K562 (cell line): ENCODE measurements at regions not wholly inside any gene's neighbourhood (a gene's known extent, or its start where the extent isn't known, plus 50 kb on each side); places are given as distances from the start of the nearest gene placed in this dataset.

Experiments
- ATAC-seq: fragments of 200-7000 bp; cut with Tn5 transposase; 3 replicates; pipeline ENCODE4 v1.9.1; 2020; ENCODE audit warnings: moderate library complexity
- BruUV-seq: library from RNA; stranded (reverse); fragments of 400-500 nt; replicated peaks from 2 replicates; lab custom pipeline; 2021; lab: Mats Ljungman, UMichigan
- CTCF ChIA-PET: fragments of 300-600 bp; formaldehyde crosslinking; extraction: SDS; loops from one replicate; lab custom pipeline; 2021; ENCODE audit warnings: low intra/inter-chr PET ratio; lab: Yijun Ruan, JAX
- POLR2A ChIA-PET: fragments of 300-600, 350-650 bp; sonication (Branson Sonifier 250); formaldehyde crosslinking; extraction: SDS; loops from one replicate; lab custom pipeline; 2021; ENCODE audit warnings: antibody characterized with exemption, inconsistent platforms; lab: Yijun Ruan, JAX
- DNase-seq, 4 experiments: peaks; one replicate each; pipeline versions ENCODE4 v3.0.0 to v3.0.0-alpha.2; 2011 to 2018; ENCODE audit warnings: low spot score in 3 of 4, mixed read lengths in 3 of 4; ENCODE audit errors: extremely low read depth in 1 of 4
- FAIRE-seq: peaks from 2 replicates; lab custom pipeline; 2011; peaks lifted over from hg19 to GRCh38; lab: Jason Lieb, UNC
- H2AFZ ChIP-seq: 2 replicates; pipeline ENCODE4 v1.6.0; 2011; ENCODE audit warnings: low read depth, low read length, control low read depth, inconsistent platforms
- H3K27ac ChIP-seq: fragments of 200-600 bp; 3 replicates; pipeline ENCODE4 v1.8.0; 2011; ENCODE audit warnings: low read depth, mild to moderate bottlenecking, control low read depth, inconsistent platforms, low read length, moderate library complexity, mixed read lengths; ENCODE audit errors: extremely low read depth
- H3K27me3 ChIP-seq, 2 experiments: fragments of 300-600 bp in 1 of 2; 2 replicates in 1 of 2; 3 replicates in 1 of 2; pipeline versions ENCODE4 v1.6.0 to v1.8.0; 2011; ENCODE audit warnings: inconsistent platforms in 2 of 2, low read length in 2 of 2, mild to moderate bottlenecking in 1 of 2, mixed read lengths in 1 of 2, moderate library complexity in 1 of 2; ENCODE audit not compliant: control insufficient read depth in 2 of 2, insufficient read depth in 2 of 2
- H3K36me3 ChIP-seq: fragments of 300-600 bp; 3 replicates; pipeline ENCODE4 v1.8.0; 2011; ENCODE audit warnings: mild to moderate bottlenecking, low read length, inconsistent platforms; ENCODE audit not compliant: control insufficient read depth, insufficient read depth
- H3K4me1 ChIP-seq, 2 experiments: fragments of 200-600 bp in 1 of 2; replicated peaks in 1 of 2; 2 replicates in 1 of 2; 3 replicates in 1 of 2; pipeline versions ENCODE4 v1.5.1 to v1.8.0; 2011; ENCODE audit warnings: inconsistent platforms in 2 of 2, low read length in 2 of 2, mild to moderate bottlenecking in 1 of 2, mixed read lengths in 1 of 2, moderate library complexity in 1 of 2; ENCODE audit not compliant: control insufficient read depth in 2 of 2, insufficient read depth in 2 of 2
- H3K4me2 ChIP-seq: 2 replicates; pipeline ENCODE4 v1.6.1; 2011; ENCODE audit warnings: low read length, control low read depth, inconsistent platforms, mixed read lengths; ENCODE audit not compliant: insufficient read depth
- H3K4me3 ChIP-seq: fragments of 200-600 bp; sonication (generic), shearing (Covaris generic); 2 replicates; pipeline ENCODE4 v1.5.1; 2016; ENCODE audit warnings: control low read depth, inconsistent platforms
- H3K79me2 ChIP-seq: fragments of 200-600 bp; 3 replicates; pipeline ENCODE4 v1.8.0; 2011; ENCODE audit warnings: low read length, inconsistent platforms; ENCODE audit not compliant: control insufficient read depth, insufficient read depth
- H3K9ac ChIP-seq, 2 experiments: 2 replicates each; pipeline versions ENCODE4 v1.6.0 to v1.6.1; 2011; ENCODE audit warnings: low read depth in 2 of 2, low read length in 2 of 2, control low read depth in 1 of 2, inconsistent platforms in 1 of 2, mild to moderate bottlenecking in 1 of 2, mixed read lengths in 1 of 2; ENCODE audit not compliant: insufficient read depth in 1 of 2
- H3K9me1 ChIP-seq: one replicate; pipeline ENCODE4 v1.6.0; 2011; ENCODE audit warnings: inconsistent platforms, mild to moderate bottlenecking, low read length, moderate library complexity; ENCODE audit not compliant: control insufficient read depth, insufficient read depth
- H3K9me3 ChIP-seq: replicated peaks from 2 replicates; pipeline ENCODE4 v1.5.1; 2011; ENCODE audit warnings: low read depth, low read length, inconsistent platforms; ENCODE audit not compliant: control insufficient read depth, insufficient read depth
- H4K20me1 ChIP-seq: replicated peaks from 2 replicates; pipeline ENCODE4 v1.6.1; 2011; ENCODE audit warnings: low read length, inconsistent platforms, mixed read lengths; ENCODE audit not compliant: control insufficient read depth, insufficient read depth
- DMBX1 ChIP-seq: fragments of 250-450 bp; sonication (Bioruptor Pico); IDR thresholded peaks from 2 replicates; pipeline ENCODE4 v1.8.0; 2022; ENCODE audit warnings: inconsistent platforms, mild to moderate bottlenecking, moderate library complexity, borderline replicate concordance
- KDM1A ChIP-seq, 2 experiments: fragments of 450-650 bp; IDR thresholded peaks; 2 replicates each; pipeline ENCODE4 v1.6.1; 2016; ENCODE audit warnings: mild to moderate bottlenecking in 2 of 2
- KDM4B ChIP-seq, 2 experiments: fragments of 450-650 bp in 1 of 2; sonication (generic) in 1 of 2; IDR thresholded peaks; 2 replicates each; pipeline ENCODE4 v1.6.1; 2016 to 2017; ENCODE audit warnings: borderline replicate concordance in 2 of 2, antibody characterized with exemption in 1 of 2, low read depth in 1 of 2, mild to moderate bottlenecking in 1 of 2
- RBM25 ChIP-seq: fragments of 200-400 bp; formaldehyde crosslinking; IDR thresholded peaks from 2 replicates; pipeline ENCODE4 v1.6.1; 2018; ENCODE audit warnings: low read length, low read depth, moderate library complexity; ENCODE audit not compliant: severe bottlenecking
- SMAD3 ChIP-seq: fragments of 450-650 bp; formaldehyde crosslinking; conservative IDR thresholded peaks from 2 replicates; pipeline ENCODE4 v1.4.0; 2020; ENCODE audit warnings: mild to moderate bottlenecking
- TCF7L2 ChIP-seq: fragments of 150-350 bp; IDR thresholded peaks from 2 replicates; pipeline ENCODE4 v1.6.1; 2016; ENCODE audit warnings: low read depth, mild to moderate bottlenecking, low read length, moderate library complexity
- ZKSCAN3 ChIP-seq: fragments of 250-450 bp; sonication (Bioruptor Pico); IDR thresholded peaks from 2 replicates; pipeline ENCODE4 v1.4.0; 2020
- WGBS: fragments of 100-300 bp; shearing (Covaris generic); methylation state at CpG from one replicate; pipeline ENCODE4 v1.1.6; 2016; ENCODE audit warnings: low coverage, mixed read lengths; ENCODE audit not compliant: insufficient coverage; ENCODE audit errors: missing lambda C conversion rate; 5-methylcytosine and 5-hydroxymethylcytosine counted together
- in situ Hi-C: fragments of 300-500 bp; cut with MboI; formaldehyde crosslinking; loops from 4 replicates; pipeline ENCODE4 v1.15.0; 2018; ENCODE audit warnings: inconsistent platforms, mixed read lengths
- intact Hi-C: fragments of 100-400 bp; cut with micrococcal nuclease; formaldehyde crosslinking; loops from 2 replicates; pipeline ENCODE4 v1.14.2; 2022
- TF ChIP-seq, protein P1 (sequence below): fragments of 450-650 bp; IDR thresholded peaks from 2 replicates; pipeline ENCODE4 v1.6.1; 2018; ENCODE audit not compliant: partially characterized antibody

- FAIRE-seq (no peak), DNase-seq (no peak)
- Histone ChIP-seq H3K4me1 (no peaks in the 10 kb centered on the region), H3K4me2 (no peak overlapping the region), H2AFZ (no peak overlapping the region), H3K27ac (no peak overlapping the region), H4K20me1 (no peaks in the 10 kb centered on the region), H3K4me3 (no peak overlapping the region), H3K36me3 (no peaks in the 10 kb centered on the region), H3K9me1 (no peaks in the 10 kb centered on the region)
- in situ Hi-C loops: no loop called here
- BruUV-seq: no TSS peak
- CTCF ChIA-PET: no interaction called here
- intact Hi-C loops: no loop called here
- 2% methylated on average over 2 of the region's 2 CpGs for WGBS
- POLR2A ChIA-PET: no interaction called here
- no peak for TF ChIP-seq SMAD3 (CRISPR knock-in tag)
- TF ChIP-seq DMBX1 (CRISPR knock-in tag): no peak
- TF ChIP-seq KDM1A (IDR thresholded peaks at IDR 0.05): no peak
- TF ChIP-seq, protein P1, sequence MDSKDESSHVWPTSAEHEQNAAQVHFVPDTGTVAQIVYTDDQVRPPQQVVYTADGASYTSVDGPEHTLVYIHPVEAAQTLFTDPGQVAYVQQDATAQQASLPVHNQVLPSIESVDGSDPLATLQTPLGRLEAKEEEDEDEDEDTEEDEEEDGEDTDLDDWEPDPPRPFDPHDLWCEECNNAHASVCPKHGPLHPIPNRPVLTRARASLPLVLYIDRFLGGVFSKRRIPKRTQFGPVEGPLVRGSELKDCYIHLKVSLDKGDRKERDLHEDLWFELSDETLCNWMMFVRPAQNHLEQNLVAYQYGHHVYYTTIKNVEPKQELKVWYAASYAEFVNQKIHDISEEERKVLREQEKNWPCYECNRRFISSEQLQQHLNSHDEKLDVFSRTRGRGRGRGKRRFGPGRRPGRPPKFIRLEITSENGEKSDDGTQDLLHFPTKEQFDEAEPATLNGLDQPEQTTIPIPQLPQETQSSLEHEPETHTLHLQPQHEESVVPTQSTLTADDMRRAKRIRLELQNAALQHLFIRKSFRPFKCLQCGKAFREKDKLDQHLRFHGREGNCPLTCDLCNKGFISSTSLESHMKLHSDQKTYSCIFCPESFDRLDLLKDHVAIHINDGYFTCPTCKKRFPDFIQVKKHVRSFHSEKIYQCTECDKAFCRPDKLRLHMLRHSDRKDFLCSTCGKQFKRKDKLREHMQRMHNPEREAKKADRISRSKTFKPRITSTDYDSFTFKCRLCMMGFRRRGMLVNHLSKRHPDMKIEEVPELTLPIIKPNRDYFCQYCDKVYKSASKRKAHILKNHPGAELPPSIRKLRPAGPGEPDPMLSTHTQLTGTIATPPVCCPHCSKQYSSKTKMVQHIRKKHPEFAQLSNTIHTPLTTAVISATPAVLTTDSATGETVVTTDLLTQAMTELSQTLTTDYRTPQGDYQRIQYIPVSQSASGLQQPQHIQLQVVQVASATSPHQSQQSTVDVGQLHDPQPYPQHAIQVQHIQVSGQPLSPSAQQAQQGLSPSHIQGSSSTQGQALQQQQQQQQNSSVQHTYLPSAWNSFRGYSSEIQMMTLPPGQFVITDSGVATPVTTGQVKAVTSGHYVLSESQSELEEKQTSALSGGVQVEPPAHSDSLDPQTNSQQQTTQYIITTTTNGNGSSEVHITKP: no peak
- TF ChIP-seq KDM4B (IDR thresholded peaks at IDR 0.05; ENCODE audit: borderline replicate concordance in 2 of 2, low read depth in 1 of 2): no peak
- no peak for TF ChIP-seq ZKSCAN3 (CRISPR knock-in tag)
- TF ChIP-seq RBM25: peak; percentile 72
- TF ChIP-seq TCF7L2: no peak
- TF ChIP-seq, all 486 proteins: peak for 1
- no peak overlapping the region for H3K9ac ChIP-seq
- no peaks in the 10 kb centered on the region for H3K79me2 ChIP-seq
- H3K27me3 ChIP-seq: no peaks in the 10 kb centered on the region; a peak in 1 of 5 replicates
- ATAC-seq: no peak
- no peaks in the 10 kb centered on the region for H3K9me3 ChIP-seq
These were observed 407.9 kb downstream of the SOX9 start for GRCh38 chr17:72528683-72529082.
